BLaER1 treated with 17β-estradiol and CSF1 and Interleukin-3, amounts not matched to agents 10 nM and 100 nM (cell line): ENCODE measurements at regions not wholly inside any gene's neighbourhood (a gene's known extent, or its start where the extent isn't known, plus 50 kb on each side); places are given as distances from the start of the nearest gene placed in this dataset.
A peak's percentile ranks its signal among the peaks of the same experiment; 100 is the strongest.

Experiments used
- H3K27ac ChIP-seq, 11 experiments: shearing (Covaris generic); formaldehyde crosslinking; 2 replicates each; pipeline ENCODE4 v1.8.1; 2022
- H3K27me3 ChIP-seq, 11 experiments: shearing (Covaris generic); formaldehyde crosslinking; 2 replicates each; pipeline ENCODE4 v1.8.1; 2022
- H3K36me3 ChIP-seq, 11 experiments: shearing (Covaris generic); formaldehyde crosslinking; 2 replicates each; pipeline ENCODE4 v1.8.1; 2022
- H3K4me1 ChIP-seq, 10 experiments: shearing (Covaris generic); formaldehyde crosslinking; 2 replicates each; pipeline ENCODE4 v1.8.1; 2022
- H3K4me2 ChIP-seq, 11 experiments: shearing (Covaris generic); formaldehyde crosslinking; 2 replicates each; pipeline ENCODE4 v1.8.1; 2022
- H3K4me3 ChIP-seq, 10 experiments: shearing (Covaris generic); formaldehyde crosslinking; 2 replicates each; pipeline ENCODE4 v1.8.1; 2022
- H3K9ac ChIP-seq, 11 experiments: shearing (Covaris generic); formaldehyde crosslinking; 2 replicates each; pipeline ENCODE4 v1.8.1; 2022
- H3K9me3 ChIP-seq, 11 experiments: shearing (Covaris generic); formaldehyde crosslinking; replicated peaks in 1 of 11; 2 replicates each; pipeline ENCODE4 v1.8.1; 2022
- H4K20me1 ChIP-seq, 11 experiments: shearing (Covaris generic); formaldehyde crosslinking; 2 replicates each; pipeline ENCODE4 v1.8.1; 2022
- Cebpa-rat ChIP-seq, 11 experiments: shearing (Covaris generic); IDR thresholded peaks; 2 replicates each; pipeline ENCODE4 v1.8.1; 2022

- Histone ChIP-seq H3K36me3 (no peaks in the 10 kb centered on the region; a peak in 1 of 22 replicates), H3K27me3 (no peaks in the 10 kb centered on the region), H3K4me2 (no peak overlapping the region), H3K27ac (no peak overlapping the region), H3K9me3 (peaks cover 11 to 21% (median 15%) of the 10 kb centered on the region in 11 experiments; a peak in 21 of 22 replicates), H3K9ac (no peak overlapping the region), H4K20me1 (no peaks in the 10 kb centered on the region), H3K4me1 (no peaks in the 10 kb centered on the region), H3K4me3 (no peak overlapping the region)
- no peak for TF ChIP-seq Cebpa-rat (IDR thresholded peaks at IDR 0.05)
These were observed 168.7 kb upstream of the FMN2 start for GRCh38 chr1:239922778-239923522.

DNA sequence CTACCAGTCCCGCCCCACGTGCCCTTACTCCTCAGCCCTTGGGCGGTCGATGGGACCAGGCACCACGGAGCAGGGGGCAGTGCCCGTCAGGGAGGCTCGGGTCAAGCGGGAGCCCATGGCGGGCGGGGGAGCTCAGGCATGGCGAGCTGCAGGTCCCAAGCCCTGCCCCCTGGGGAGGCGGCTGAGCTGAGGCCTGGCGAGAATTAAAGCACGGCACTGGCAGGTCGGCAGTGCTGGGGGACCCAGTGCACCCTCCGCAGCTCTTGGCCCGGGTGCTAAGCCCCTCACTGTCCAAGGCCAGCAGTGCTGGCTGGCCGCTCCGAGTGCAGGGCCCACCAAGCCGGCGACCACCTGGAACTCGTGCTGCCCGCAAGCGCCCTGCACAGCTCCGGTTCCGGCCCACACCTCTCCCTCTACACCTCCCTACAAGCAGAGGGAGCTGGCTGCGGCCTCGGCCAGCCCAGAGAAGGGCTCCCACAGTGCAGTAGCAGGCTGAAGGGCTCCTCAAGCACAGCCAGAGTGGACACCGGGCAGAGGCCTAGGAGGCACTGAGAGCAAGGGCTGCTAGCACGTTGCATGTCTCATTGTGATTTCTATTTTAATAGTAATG lies 166.8 kb upstream of the FMN2 start:
- H3K27ac ChIP-seq: no peak overlapping the region
- H3K36me3 ChIP-seq: no peaks in the 10 kb centered on the region; a peak in 1 of 22 replicates
- no peak overlapping the region for H3K9ac ChIP-seq
- no peak for TF ChIP-seq Cebpa-rat (IDR thresholded peaks at IDR 0.05)
- no peak overlapping the region for H3K4me3 ChIP-seq
- no peaks in the 10 kb centered on the region for H4K20me1 ChIP-seq
- H3K27me3 ChIP-seq: no peaks in the 10 kb centered on the region
- H3K4me1 ChIP-seq: no peaks in the 10 kb centered on the region
- no peak overlapping the region for H3K4me2 ChIP-seq
- H3K9me3 ChIP-seq: peaks cover 11 to 21% (median 15%) of the 10 kb centered on the region in 11 experiments; a peak in 21 of 22 replicates

DNA sequence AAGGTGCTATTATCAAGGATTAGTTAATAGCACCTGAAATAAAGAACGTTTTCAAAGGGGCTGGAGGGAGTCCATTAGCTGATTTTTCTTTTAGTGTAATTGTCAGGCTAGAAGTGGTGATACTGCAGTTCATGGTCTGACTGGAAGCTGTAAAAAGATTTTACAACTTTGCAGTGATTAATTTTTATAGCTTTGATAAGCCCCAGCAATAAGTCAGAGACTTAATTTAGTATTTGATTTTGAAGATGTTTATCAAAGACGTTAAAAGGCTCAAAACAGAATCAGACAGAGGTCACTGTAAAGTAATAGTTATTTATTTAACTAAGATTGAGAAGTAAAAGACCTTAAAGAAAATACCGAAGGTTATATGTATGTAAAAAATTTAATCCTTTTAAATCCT lies 165.5 kb upstream of the FMN2 start:
- Histone ChIP-seq H4K20me1 (no peaks in the 10 kb centered on the region), H3K9ac (no peak overlapping the region), H3K4me3 (no peak overlapping the region), H3K27ac (no peak overlapping the region), H3K36me3 (no peaks in the 10 kb centered on the region; a peak in 1 of 22 replicates), H3K4me1 (no peaks in the 10 kb centered on the region), H3K9me3 (peaks cover 11 to 21% (median 15%) of the 10 kb centered on the region in 11 experiments; a peak in 21 of 22 replicates), H3K4me2 (no peak overlapping the region), H3K27me3 (no peaks in the 10 kb centered on the region)
- TF ChIP-seq Cebpa-rat (IDR thresholded peaks at IDR 0.05): no peak

- no peak for TF ChIP-seq Cebpa-rat (IDR thresholded peaks at IDR 0.05)
- no peak overlapping the region for H3K9ac ChIP-seq
- no peak overlapping the region for H3K4me2 ChIP-seq
- no peak overlapping the region for H3K27ac ChIP-seq
- no peaks in the 10 kb centered on the region for H3K27me3 ChIP-seq
- no peaks in the 10 kb centered on the region; a peak in 1 of 22 replicates for H3K36me3 ChIP-seq
- H3K4me3 ChIP-seq: no peak overlapping the region
- H4K20me1 ChIP-seq: no peaks in the 10 kb centered on the region
- H3K4me1 ChIP-seq: no peaks in the 10 kb centered on the region
- peaks cover 8 to 15% (median 11%) of the 10 kb centered on the region in 11 experiments; a peak in 21 of 22 replicates for H3K9me3 ChIP-seq
These were observed 162.4 kb upstream of the FMN2 start for GRCh38 chr1:239929317-239929716.

GRCh38 chr1:239930686-239931262 lies 160.9 kb upstream of the FMN2 start:
- no peak for TF ChIP-seq Cebpa-rat (IDR thresholded peaks at IDR 0.05)
- no peaks in the 10 kb centered on the region for H4K20me1 ChIP-seq
- no peak overlapping the region for H3K9ac ChIP-seq
- H3K36me3 ChIP-seq: no peaks in the 10 kb centered on the region
- no peak overlapping the region for H3K27ac ChIP-seq
- H3K9me3 ChIP-seq: no peaks in the 10 kb centered on the region
- H3K27me3 ChIP-seq: no peaks in the 10 kb centered on the region
- no peaks in the 10 kb centered on the region for H3K4me1 ChIP-seq
- no peak overlapping the region for H3K4me2 ChIP-seq
- H3K4me3 ChIP-seq: no peak overlapping the region

DNA sequence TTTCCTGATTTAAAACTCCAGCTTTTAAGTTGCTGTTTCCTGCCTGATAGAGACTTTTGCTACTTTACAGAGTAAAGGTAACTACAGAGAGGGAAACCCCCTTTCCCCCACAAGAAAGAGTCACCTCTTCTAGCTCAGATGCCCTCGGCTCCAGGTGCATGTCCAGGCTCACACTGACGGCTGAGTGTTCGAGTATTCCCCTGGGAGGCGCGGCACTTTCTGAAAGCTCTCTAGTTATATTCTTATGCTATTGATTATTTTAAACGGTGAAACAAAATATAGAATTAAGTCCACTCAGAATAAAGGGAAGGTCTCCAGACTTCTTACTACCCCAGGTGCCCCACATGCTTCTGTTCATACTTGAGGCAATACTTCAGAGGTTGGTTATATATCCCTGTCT lies 160.3 kb upstream of the FMN2 start:
- Histone ChIP-seq H3K9me3 (no peaks in the 10 kb centered on the region), H3K27me3 (no peaks in the 10 kb centered on the region), H3K4me2 (no peak overlapping the region), H3K27ac (no peak overlapping the region), H4K20me1 (no peaks in the 10 kb centered on the region), H3K4me1 (no peaks in the 10 kb centered on the region), H3K36me3 (no peaks in the 10 kb centered on the region), H3K4me3 (no peak overlapping the region), H3K9ac (no peak overlapping the region)
- no peak for TF ChIP-seq Cebpa-rat (IDR thresholded peaks at IDR 0.05)

DNA sequence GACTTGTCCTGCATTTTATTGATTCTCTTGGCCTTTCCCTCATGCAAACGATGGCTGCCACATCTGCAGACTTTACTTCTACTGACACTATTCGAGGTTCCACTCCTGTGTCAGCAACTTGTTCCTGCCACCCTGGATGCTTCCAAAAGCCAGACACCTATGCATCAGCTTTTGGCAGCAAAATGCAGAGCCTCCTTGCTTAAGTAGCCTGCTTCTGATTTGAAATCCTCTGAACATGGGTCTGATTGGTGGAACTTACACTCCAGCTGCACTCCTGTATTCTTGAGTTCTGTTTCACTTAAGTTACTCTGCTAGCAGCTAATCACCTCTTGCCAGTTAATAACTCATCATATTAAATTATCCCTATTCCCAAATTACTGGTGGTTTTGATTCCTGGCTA lies 152.1 kb upstream of the FMN2 start:
- Histone ChIP-seq H3K4me1 (no peaks in the 10 kb centered on the region), H3K27me3 (no peaks in the 10 kb centered on the region), H3K4me2 (no peak overlapping the region), H3K4me3 (no peak overlapping the region), H3K9ac (no peak overlapping the region), H3K36me3 (no peaks in the 10 kb centered on the region), H3K9me3 (peaks cover 24 to 40% (median 35%) of the 10 kb centered on the region in 11 experiments), H4K20me1 (no peaks in the 10 kb centered on the region), H3K27ac (no peak overlapping the region)
- TF ChIP-seq Cebpa-rat (IDR thresholded peaks at IDR 0.05): no peak

- H3K27me3 ChIP-seq: no peaks in the 10 kb centered on the region
- no peaks in the 10 kb centered on the region for H3K4me1 ChIP-seq
- no peak overlapping the region for H3K4me2 ChIP-seq
- H4K20me1 ChIP-seq: no peaks in the 10 kb centered on the region
- no peak for TF ChIP-seq Cebpa-rat (IDR thresholded peaks at IDR 0.05)
- H3K9me3 ChIP-seq: peaks cover 24 to 42% (median 36%) of the 10 kb centered on the region in 11 experiments
- peak overlapping the region in 1 of 10 experiments; percentile 19; a peak in 1 of 20 replicates for H3K4me3 ChIP-seq
- no peak overlapping the region for H3K27ac ChIP-seq
- no peak overlapping the region for H3K9ac ChIP-seq
- no peaks in the 10 kb centered on the region for H3K36me3 ChIP-seq
These were observed 147.9 kb upstream of the FMN2 start for GRCh38 chr1:239943761-239944160.

DNA sequence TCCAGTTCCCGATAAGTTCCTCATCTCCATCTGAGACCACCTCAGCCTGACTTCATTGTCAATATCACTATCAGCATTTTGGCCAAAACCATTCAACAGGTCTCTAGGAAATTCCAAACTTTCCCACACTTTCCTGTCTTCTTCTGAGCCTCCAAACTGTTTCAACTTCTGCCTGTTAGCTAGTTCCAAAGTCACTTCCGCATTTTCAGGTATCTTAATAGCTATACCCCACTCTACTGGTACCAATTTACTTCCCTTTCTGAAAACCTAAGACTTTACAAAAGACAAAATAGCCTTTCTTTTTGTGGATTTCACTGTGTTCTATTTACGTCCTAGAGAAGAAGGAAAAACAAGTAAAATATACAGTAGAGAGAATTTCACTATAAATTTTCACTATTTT lies 147.0 kb upstream of the FMN2 start:
- H3K4me1 ChIP-seq: no peaks in the 10 kb centered on the region
- H3K9me3 ChIP-seq: peaks cover 24 to 42% (median 36%) of the 10 kb centered on the region in 11 experiments
- H3K27ac ChIP-seq: no peak overlapping the region
- no peak for TF ChIP-seq Cebpa-rat (IDR thresholded peaks at IDR 0.05)
- H3K27me3 ChIP-seq: no peaks in the 10 kb centered on the region
- no peaks in the 10 kb centered on the region for H4K20me1 ChIP-seq
- H3K4me3 ChIP-seq: no peak overlapping the region
- no peaks in the 10 kb centered on the region for H3K36me3 ChIP-seq
- no peak overlapping the region for H3K9ac ChIP-seq
- no peak overlapping the region for H3K4me2 ChIP-seq
